Stimulated activated CD4-positive, alpha-beta T cell treated with anti-CD3 and anti-CD28 coated beads, Interleukin-2, amount 100 ng/mL, for 24 hours (primary cell): ENCODE measurements at regions not wholly inside any gene's neighbourhood (a gene's known extent, or its start where the extent isn't known, plus 50 kb on each side); places are given as distances from the start of the nearest gene placed in this dataset.

Source experiments
- DNase-seq, 2 donors: peaks; one replicate each; pipeline ENCODE4 v3.0.0-alpha.2; 2020

- DNase-seq = no peak
Observed at GRCh38 chr18:45231617-45232016, 383.7 kb upstream of the SLC14A2 start.

- no peak for DNase-seq
Observed at GRCh38 chr18:45232061-45232460, 383.2 kb upstream of the SLC14A2 start.

GRCh38 chr18:45236676-45237075 is 378.6 kb upstream of the SLC14A2 start:
- DNase-seq = no peak

GRCh38 chr18:45237343-45238098 is 377.8 kb upstream of the SLC14A2 start:
- DNase-seq = no peak

- DNase-seq = no peak
Observed at GRCh38 chr18:45241271-45241670, 374.0 kb upstream of the SLC14A2 start.

- DNase-seq = no peak
Observed at GRCh38 chr18:45241982-45242565, 373.2 kb upstream of the SLC14A2 start.

GRCh38 chr18:45243340-45244110 is 371.8 kb upstream of the SLC14A2 start:
- no peak for DNase-seq

- no peak for DNase-seq
Observed at GRCh38 chr18:45245091-45245511, 370.2 kb upstream of the SLC14A2 start.

GRCh38 chr18:45248240-45248903 is 366.9 kb upstream of the SLC14A2 start:
- no peak for DNase-seq

GRCh38 chr18:45249246-45249661 is 366.0 kb upstream of the SLC14A2 start:
- no peak for DNase-seq

- no peak for DNase-seq
Observed at GRCh38 chr18:45250479-45250878, 364.8 kb upstream of the SLC14A2 start.

- no peak for DNase-seq
Observed at GRCh38 chr18:45251236-45251635, 364.0 kb upstream of the SLC14A2 start.

GRCh38 chr18:45252474-45252873 is 362.8 kb upstream of the SLC14A2 start:
- no peak for DNase-seq

- no peak for DNase-seq
Observed at GRCh38 chr18:45253056-45253565, 362.2 kb upstream of the SLC14A2 start.

- no peak for DNase-seq
Observed at GRCh38 chr18:45253973-45254708, 361.1 kb upstream of the SLC14A2 start.

- DNase-seq = no peak
Observed at GRCh38 chr18:45254709-45255082, 360.6 kb upstream of the SLC14A2 start.

GRCh38 chr18:45255197-45255890 is 359.9 kb upstream of the SLC14A2 start:
- DNase-seq = no peak

- DNase-seq = no peak
Observed at GRCh38 chr18:45260125-45260524, 355.2 kb upstream of the SLC14A2 start.

- no peak for DNase-seq
Observed at GRCh38 chr18:45266023-45266422, 349.3 kb upstream of the SLC14A2 start.

GRCh38 chr18:45267622-45268021 is 347.7 kb upstream of the SLC14A2 start:
- no peak for DNase-seq

GRCh38 chr18:45268583-45268982 is 346.7 kb upstream of the SLC14A2 start:
- DNase-seq = no peak

- no peak for DNase-seq
Observed at GRCh38 chr18:45270289-45270771, 344.9 kb upstream of the SLC14A2 start.
